Mesodermal cell (in vitro differentiated cells): ENCODE measurements at regions not wholly inside any gene's neighbourhood (a gene's known extent, or its start where the extent isn't known, plus 50 kb on each side); places are given as distances from the start of the nearest gene placed in this dataset.

Source experiments
- H3K27ac ChIP-seq: 2 replicates; pipeline ENCODE4 v1.7.0; 2013; ENCODE audit warnings: mild to moderate bottlenecking, low read depth, low read length, moderate library complexity; ENCODE audit not compliant: severe bottlenecking
- H3K36me3 ChIP-seq: 2 replicates; pipeline ENCODE4 v1.7.1; 2013; ENCODE audit warnings: mild to moderate bottlenecking, low read length, moderate library complexity; ENCODE audit not compliant: control insufficient read depth, insufficient read depth
- H3K4me1 ChIP-seq: one replicate; pipeline ENCODE4 v1.7.1; 2013; ENCODE audit warnings: mild to moderate bottlenecking, low read length; ENCODE audit not compliant: insufficient read depth, control insufficient read depth, poor library complexity, severe bottlenecking
- H3K4me3 ChIP-seq: 2 replicates; pipeline ENCODE4 v1.7.0; 2013; ENCODE audit warnings: low read length, control low read depth, mild to moderate bottlenecking; ENCODE audit not compliant: insufficient read depth, poor library complexity, severe bottlenecking; ENCODE audit errors: extremely low read depth
- H3K9me3 ChIP-seq: 2 replicates; pipeline ENCODE4 v1.7.1; 2013; ENCODE audit warnings: mild to moderate bottlenecking, low read length, moderate library complexity; ENCODE audit not compliant: control insufficient read depth
- WGBS, 2 experiments: methylation state at CpG; one replicate each; pipeline ENCODE4 v1.1.5; 2013; ENCODE audit warnings: missing lambda C conversion rate in 2 of 2; ENCODE audit not compliant: insufficient coverage in 2 of 2; 5-methylcytosine and 5-hydroxymethylcytosine counted together

DNA sequence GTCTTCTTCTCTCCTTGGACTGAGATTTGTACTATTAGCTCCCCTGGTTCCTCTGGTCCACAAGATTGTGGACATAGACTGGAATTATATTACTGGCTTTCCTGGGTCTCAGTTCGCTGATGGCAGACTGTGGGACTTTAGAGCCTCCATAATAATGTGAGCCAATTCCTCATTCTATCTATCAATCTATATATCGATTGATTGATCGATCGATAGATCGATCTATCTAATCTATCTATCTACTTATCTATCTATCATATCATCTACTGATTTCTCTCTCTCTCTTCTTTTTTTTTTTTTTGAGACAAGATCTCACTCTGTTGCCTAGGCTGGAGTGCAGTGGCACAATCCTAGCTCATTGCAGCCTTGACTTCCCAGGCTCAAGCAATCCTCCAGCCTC is 51.5 kb upstream of the DDR1 start:
- 95 to 98% methylated on average over 5 of the region's 5 CpGs for WGBS, 2 experiments
- Histone ChIP-seq H3K9me3 (no peaks in the 10 kb centered on the region), H3K36me3 (no peaks in the 10 kb centered on the region)

DNA sequence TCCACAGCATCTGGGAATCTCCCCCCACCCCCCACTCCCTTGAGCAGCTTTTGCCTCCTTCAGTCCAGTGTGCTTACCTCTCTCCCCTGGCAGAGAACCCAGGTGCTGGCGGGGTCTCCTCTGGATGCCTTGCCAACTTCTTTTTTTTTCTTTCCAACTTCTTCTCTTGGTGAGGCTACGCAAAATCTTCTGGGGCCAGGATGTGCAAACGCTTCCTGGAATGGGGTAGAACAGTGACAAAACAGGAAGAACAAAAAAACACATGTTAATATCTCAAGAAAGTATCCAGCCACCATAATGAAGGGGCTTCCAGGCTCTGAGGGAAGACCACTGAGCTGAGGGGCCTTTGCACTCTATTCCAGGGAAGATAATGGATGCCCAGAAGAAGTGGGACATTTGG is 53.9 kb upstream of the DDR1 start:
- H3K27ac ChIP-seq, result no peak overlapping the region
- no peaks in the 10 kb centered on the region for H3K36me3 ChIP-seq
- H3K4me3 ChIP-seq, result no peak overlapping the region
- H3K9me3 ChIP-seq, result no peaks in the 10 kb centered on the region
- WGBS, 2 experiments, result no CpG with 5 or more reads among the region's 3 CpGs
- H3K4me1 ChIP-seq, result peaks cover 14% of the 10 kb centered on the region

More for the DNA sequence above, 51.5 kb upstream of the DDR1 start:
- Histone ChIP-seq H3K4me3 (no peak overlapping the region), H3K27ac (no peak overlapping the region), H3K4me1 (peaks cover 5% of the 10 kb centered on the region)

DNA sequence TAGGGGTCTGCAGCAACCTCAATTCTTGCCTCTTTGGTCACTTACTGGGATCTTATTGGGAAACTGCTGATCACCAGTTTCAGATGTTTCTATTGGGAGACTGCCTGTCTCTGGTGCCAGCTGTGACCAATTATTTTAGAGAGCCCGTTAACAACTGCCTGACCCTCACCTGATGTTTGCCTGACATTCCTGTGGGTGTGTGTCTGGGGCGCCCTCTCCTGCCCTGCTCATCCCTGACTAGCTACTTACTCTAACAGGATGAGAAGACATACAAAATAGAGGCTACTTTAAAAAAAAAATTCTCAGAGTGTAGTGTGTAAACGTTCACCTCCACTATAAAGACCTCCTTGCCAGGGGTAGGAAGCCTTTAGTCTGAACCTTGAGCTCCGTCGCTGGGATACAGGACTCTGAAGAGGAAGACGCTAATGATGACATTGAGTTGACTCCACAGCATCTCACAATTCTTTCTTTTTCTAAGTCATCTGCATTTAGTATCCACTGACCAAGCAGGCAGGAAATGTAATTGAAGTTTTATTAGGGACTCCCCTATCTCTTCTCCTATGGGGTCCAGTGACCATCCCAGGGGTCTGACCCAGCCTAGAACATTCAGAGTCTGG is 54.6 kb upstream of the DDR1 start:
- WGBS, 2 experiments, result 78 to 81% methylated on average over 2 to 4 of the region's 6 CpGs
- peaks cover 14% of the 10 kb centered on the region for H3K4me1 ChIP-seq
- no peaks in the 10 kb centered on the region for H3K9me3 ChIP-seq
- H3K27ac ChIP-seq, result no peak overlapping the region
- H3K4me3 ChIP-seq, result no peak overlapping the region
- H3K36me3 ChIP-seq, result no peaks in the 10 kb centered on the region

DNA sequence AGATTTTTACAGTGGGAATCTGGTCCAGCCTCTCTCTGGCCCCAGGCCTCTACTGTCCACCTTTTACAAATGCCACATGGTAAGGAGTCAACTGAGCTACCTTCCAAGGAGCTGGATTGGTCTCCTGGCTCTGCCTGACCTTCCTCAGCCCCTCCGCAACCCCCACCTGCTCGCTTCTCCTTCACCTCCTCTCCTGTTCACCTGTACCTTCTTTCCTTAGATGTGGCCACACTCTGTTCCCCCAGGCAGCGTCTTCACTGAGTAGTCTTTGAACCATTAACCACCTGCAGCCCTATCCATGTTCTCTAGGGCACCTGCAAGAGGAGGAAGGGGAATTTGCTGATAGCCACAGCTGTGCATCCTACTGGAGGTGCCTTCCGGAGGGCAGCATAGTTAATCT is 55.3 kb upstream of the DDR1 start:
- Histone ChIP-seq H3K9me3 (no peaks in the 10 kb centered on the region), H3K4me1 (peaks cover 14% of the 10 kb centered on the region), H3K4me3 (no peak overlapping the region), H3K27ac (no peak overlapping the region), H3K36me3 (no peaks in the 10 kb centered on the region)
- 100% methylated on average over 2 of the region's 4 CpGs; no CpG with 5 or more reads in 1 of the 2 experiments for WGBS, 2 experiments

DNA sequence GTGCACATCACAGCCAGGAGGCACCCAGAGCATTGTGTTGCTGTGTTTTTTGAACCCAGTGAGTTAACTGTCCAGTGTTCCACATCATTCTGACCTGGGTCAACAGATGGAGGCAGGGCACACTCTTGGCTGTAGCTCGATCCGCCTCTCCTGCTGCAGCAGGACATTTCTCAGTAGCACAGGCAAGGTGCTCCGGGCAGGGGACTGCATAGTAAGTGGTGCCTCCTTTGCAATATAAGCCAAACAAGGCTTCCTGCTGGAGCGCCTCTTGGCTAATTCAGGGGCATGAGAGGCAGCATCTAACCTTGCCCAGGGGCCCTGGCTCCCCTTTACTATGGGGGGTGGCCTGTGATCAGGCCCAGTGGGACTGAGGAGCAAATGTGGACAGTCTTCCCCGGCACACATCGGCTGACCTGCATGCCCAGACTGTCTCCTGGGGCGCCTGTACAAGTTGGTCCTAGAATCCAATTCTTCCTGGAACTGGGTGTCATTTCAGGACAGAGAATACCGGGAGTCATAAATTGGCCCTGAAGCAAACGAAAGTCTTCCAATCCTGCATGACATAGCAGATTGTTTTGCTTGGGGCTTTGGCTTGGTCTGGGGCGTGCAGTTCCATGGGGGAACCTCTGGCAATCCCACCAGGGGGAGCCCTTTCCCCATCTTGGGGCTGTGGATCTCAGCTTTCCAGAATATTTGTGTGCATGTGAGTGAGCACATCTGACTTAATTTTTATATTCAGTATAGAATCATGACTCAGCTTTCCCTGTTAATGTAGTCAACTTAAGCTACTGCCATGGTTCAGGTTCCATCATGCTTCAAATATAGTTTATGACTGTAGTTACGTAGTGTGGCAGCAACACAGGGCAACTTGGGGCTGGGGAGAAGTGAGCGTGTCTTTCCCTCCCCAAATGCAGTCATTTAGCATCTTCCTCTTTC is 56.0 kb upstream of the DDR1 start:
- WGBS, 2 experiments, result 57 to 64% methylated on average over 7 to 11 of the region's 12 CpGs
- H3K27ac ChIP-seq, result peak overlapping the region; percentile 51
- no peaks in the 10 kb centered on the region for H3K9me3 ChIP-seq
- peaks cover 14% of the 10 kb centered on the region for H3K4me1 ChIP-seq
- H3K36me3 ChIP-seq, result no peaks in the 10 kb centered on the region
- H3K4me3 ChIP-seq, result no peak overlapping the region

DNA sequence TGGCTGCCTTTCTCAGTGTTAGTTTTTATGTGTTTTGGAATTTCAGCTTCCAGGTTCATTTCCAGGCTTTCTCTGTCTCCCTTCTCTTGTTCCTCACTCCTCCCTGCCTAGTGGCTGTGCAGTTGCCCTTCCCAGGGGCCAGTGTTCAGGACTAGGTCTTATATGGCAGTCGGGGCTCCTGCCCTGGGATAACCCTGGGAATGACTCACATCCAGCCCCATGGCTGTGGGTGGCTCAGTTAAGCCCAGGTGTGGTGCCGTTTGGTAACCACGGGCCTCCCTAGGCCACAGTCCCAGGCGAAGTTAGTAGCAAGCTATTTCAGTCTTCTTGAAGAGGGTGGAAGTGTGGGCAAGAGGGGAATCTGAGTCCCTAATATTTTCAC is 57.4 kb upstream of the DDR1 start:
- 73 to 88% methylated on average over 2 to 3 of the region's 4 CpGs for WGBS, 2 experiments
- Histone ChIP-seq H3K4me1 (peaks cover 23% of the 10 kb centered on the region), H3K27ac (no peak overlapping the region), H3K9me3 (no peaks in the 10 kb centered on the region), H3K36me3 (no peaks in the 10 kb centered on the region), H3K4me3 (no peak overlapping the region)

DNA sequence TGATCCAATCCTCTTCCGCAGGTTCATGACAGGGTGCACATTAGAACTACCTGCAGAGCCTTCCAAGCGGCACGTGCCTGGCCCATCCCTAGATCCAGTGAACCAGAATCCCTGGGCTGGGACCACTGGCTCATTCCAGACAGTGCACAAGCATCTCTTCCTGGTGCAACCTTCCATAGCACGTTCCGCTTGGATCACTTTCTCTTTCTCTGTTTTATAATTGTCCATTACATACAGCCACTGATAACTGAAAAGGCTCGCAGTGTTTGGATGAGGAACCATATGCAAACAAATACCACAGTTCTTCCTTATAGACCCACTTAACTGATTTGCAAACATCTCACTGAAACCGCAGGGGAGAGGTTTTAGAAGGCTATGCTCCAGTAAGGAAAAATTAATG is 59.6 kb upstream of the DDR1 start:
- 89 to 95% methylated on average over 4 to 6 of the region's 7 CpGs for WGBS, 2 experiments
- no peaks in the 10 kb centered on the region for H3K9me3 ChIP-seq
- no peak overlapping the region for H3K4me3 ChIP-seq
- H3K4me1 ChIP-seq, result peaks cover 39% of the 10 kb centered on the region
- H3K27ac ChIP-seq, result no peak overlapping the region
- no peaks in the 10 kb centered on the region for H3K36me3 ChIP-seq

DNA sequence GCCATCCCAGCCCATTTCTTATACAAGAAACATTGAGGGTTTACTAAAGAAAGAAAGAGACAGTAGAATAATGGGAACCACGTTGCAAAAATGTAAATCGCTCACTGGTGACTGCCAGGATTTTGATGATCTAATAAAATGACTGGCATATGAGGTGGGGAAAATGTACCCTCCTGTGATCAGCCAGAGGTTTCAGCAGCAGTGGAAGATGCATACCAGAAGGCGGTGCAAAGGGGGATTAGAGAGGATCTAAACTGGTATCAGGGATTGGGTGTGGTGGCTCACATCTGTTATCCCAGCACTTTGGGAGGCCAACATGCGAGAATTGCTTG is 60.8 kb upstream of the DDR1 start:
- WGBS, 2 experiments, result 91 to 95% methylated on average over 4 of the region's 4 CpGs
- Histone ChIP-seq H3K4me3 (no peak overlapping the region), H3K36me3 (no peaks in the 10 kb centered on the region), H3K27ac (no peak overlapping the region), H3K9me3 (no peaks in the 10 kb centered on the region), H3K4me1 (peaks cover 44% of the 10 kb centered on the region)

DNA sequence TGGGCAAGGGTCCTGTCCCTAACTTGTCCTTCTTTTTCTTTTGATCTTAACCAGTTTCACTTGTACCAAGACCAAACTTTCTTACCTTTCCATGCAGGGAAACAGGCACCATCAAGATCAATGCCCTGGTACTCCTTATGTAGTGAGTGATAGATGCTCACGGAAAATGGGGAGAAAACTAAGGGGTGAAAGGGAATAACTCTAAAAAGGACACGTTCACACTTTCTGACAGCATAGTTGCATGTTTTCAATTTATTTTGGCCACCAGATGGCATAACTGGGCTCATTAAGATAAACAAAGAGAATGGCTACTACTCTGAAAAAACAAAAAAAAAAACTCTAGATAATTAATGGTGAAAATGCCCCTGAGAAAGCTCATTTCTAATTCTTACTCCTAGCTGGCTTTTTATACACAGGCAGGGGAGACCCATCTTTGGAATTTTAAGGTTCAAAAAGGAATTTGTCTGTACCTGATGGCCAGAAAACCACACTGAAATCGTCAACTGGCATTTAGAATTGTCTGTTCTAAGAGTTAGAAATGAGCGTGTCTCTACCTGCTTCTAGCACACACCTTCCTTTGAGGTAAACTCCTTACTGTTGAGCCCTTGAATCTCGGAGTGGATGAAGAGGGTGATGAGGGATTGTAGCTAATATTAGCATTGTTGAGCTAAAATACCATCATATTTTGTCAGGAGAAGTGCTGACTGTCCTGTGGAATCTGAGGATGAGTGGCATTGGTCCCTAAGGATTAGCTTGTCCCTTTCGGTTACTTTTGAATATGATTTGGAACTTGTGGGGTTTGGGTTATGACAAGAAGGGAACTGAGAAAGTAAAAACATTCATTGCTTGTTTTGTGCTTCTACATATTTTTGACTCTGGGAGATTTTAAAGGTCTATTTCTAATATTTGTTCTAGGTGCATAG is 62.2 kb upstream of the DDR1 start:
- no peaks in the 10 kb centered on the region for H3K9me3 ChIP-seq
- H3K36me3 ChIP-seq, result no peaks in the 10 kb centered on the region
- H3K27ac ChIP-seq, result no peak overlapping the region
- H3K4me3 ChIP-seq, result no peak overlapping the region
- 100% methylated on average over 1 to 2 of the region's 6 CpGs for WGBS, 2 experiments
- H3K4me1 ChIP-seq, result peaks cover 33% of the 10 kb centered on the region

DNA sequence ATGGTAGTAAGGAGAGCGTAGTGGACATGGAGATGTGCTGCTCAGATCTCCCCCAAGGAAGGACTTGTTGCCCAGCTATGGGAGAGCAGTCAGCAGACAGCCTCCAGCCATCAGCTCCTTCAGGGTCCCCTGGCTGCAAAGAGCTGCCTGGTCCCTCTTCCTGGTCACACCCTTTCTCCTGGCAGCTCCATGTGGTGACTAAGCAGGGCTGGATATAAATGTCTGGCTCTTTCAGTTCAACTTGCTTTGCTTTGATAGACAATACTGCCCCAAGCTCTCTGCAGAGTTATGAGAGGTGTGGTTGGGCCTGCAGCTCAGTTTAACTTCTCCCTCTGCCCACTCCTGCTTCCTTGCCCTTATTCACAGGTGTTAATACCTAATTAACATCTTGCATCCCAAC is 64.1 kb upstream of the DDR1 start:
- Histone ChIP-seq H3K4me1 (peaks cover 30% of the 10 kb centered on the region), H3K4me3 (no peak overlapping the region), H3K9me3 (no peaks in the 10 kb centered on the region), H3K27ac (peak overlapping the region; percentile 6), H3K36me3 (no peaks in the 10 kb centered on the region)
- WGBS, 2 experiments, result 100% methylated on average over 1 of the region's 1 CpG; no CpG with 5 or more reads in 1 of the 2 experiments
